CD4-positive, alpha-beta T cell treated with Interleukin-15 for 4 hours (primary cell): ENCODE measurements at regions not wholly inside any gene's neighbourhood (a gene's known extent, or its start where the extent isn't known, plus 50 kb on each side); places are given as distances from the start of the nearest gene placed in this dataset.

Experiments used
- DNase-seq: peaks from one replicate; pipeline ENCODE4 v3.0.0-alpha.2; 2020; ENCODE audit warnings: low spot score

GRCh38 chr4:30783751-30784150 lies 63.6 kb downstream of the PCDH7 start:
- no peak for DNase-seq

DNA sequence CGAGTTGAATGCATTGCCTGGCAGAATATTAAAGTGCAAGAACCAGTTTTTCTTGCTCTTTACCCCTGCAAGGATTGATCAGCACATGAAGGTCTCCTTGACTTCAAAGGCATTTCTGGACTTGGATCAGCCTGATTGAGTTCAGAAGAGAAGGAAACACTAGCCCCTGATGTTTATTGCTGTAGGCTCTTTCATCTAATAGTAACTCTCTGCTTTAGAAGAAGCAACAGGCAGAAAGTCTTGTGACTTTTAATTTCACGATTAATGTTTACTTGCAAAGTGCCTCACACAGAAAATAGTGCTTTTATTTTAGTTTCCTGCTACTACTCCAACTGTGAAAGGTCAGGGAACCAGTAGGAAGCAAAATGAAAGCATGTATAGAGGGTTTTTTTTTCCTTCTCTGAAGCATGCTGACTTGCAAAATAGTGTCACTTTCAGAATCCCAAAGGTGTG lies 69.1 kb downstream of the PCDH7 start:
- DNase-seq = no peak

DNA sequence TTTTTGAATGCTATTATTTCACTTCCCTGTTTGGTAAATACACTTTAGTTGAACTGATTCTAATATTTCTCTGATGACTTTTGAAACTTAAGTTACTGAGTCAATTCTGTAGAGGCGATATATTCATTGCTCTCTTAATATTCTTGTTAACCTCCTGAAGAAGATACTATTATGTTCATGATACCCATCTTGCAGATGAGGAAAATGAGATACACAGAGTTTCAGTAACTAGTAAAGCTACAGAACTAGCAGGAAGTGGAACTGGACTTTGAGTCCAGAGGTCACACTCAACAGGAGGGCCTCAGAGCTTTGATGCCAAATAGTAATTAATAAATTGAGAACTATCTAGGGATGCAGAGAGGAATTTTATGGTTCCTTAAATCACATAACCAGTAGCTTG lies 70.0 kb downstream of the PCDH7 start:
- no peak for DNase-seq

DNA sequence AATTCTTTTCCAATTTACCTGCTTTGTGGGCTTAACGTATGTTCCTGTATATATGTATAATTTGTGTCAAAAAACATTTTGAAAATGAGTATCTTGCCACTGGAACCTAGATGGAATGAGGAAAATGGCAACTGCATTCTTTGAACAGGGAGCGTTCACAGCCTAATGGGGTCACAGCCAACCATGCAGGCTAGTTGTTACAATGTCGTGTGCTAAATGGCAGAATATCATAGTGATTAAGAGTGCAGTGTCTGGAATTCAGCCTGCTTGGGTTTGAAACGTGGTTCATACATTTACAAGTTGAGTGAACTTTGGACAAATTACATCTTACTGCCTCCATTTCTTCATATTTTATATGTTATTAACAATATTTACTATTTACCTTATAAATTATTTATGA lies 70.8 kb downstream of the PCDH7 start:
- DNase-seq = no peak

- no peak for DNase-seq
These were observed 72.4 kb downstream of the PCDH7 start for GRCh38 chr4:30792601-30793000.

GRCh38 chr4:30801876-30802275 lies 81.7 kb downstream of the PCDH7 start:
- DNase-seq = no peak

GRCh38 chr4:30802622-30803323 lies 82.6 kb downstream of the PCDH7 start:
- no peak for DNase-seq

DNA sequence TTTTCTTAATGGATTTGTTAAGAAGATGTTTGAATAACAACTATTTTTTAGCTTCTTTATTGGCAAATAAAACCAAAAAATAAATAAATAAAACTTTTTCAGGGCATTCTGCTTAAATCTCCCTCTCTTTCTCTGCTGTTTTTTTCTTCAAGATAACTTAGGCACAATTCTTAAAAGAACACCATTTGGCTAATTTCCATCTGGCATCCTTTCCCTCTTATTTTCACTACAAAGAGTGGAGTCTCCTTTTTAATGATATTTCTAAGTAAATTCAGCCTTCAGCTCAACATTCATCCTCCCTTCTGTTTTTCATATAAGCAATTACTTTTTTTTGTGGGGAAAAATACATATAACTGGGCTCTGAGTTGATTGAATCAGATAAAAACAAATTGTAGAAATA lies 88.1 kb downstream of the PCDH7 start:
- no peak for DNase-seq

GRCh38 chr4:30811296-30811695 lies 91.1 kb downstream of the PCDH7 start:
- no peak for DNase-seq

DNA sequence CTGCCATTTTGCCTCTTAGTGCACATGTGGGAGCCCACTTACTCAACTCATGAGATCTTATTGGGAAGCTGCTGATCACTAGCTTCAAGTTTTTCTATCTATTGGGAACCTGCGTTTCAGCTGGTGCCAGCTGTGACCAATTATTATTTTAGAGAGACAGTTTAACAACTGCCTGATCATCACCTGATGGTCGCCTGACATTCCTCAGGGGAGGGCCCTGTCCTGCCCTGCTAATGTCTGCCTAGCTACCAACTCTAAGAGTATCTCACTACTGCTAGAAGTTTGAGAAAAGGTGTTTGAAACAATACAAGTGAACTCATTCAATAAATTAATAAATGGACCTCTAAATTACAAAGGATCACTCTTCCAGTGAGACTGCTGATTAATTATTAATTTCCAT lies 95.5 kb downstream of the PCDH7 start:
- no peak for DNase-seq

- no peak for DNase-seq
These were observed 97.3 kb downstream of the PCDH7 start for GRCh38 chr4:30817447-30817846.

GRCh38 chr4:30818541-30818940 lies 98.4 kb downstream of the PCDH7 start:
- DNase-seq = no peak

DNA sequence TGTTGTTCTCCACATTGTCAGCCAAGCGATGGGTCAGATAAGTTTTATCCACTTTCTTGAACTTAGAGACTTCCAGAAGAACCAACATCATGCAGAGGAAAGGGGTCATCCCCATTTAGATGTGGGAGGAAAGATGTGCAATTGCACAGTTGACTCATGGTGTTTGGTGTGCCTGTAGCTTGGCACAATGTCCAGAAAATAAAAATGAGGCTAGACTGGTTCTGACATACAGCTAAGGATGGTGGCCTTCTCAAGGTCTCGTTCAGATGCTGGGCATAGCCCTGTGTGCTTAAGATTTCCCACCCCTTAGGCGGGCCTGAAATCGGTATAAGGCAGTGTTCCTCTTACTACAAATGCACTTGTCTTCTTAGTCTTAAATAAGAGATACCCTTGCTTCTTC lies 101.1 kb downstream of the PCDH7 start:
- no peak for DNase-seq

GRCh38 chr4:30821859-30822612 lies 101.9 kb downstream of the PCDH7 start:
- DNase-seq = no peak

DNA sequence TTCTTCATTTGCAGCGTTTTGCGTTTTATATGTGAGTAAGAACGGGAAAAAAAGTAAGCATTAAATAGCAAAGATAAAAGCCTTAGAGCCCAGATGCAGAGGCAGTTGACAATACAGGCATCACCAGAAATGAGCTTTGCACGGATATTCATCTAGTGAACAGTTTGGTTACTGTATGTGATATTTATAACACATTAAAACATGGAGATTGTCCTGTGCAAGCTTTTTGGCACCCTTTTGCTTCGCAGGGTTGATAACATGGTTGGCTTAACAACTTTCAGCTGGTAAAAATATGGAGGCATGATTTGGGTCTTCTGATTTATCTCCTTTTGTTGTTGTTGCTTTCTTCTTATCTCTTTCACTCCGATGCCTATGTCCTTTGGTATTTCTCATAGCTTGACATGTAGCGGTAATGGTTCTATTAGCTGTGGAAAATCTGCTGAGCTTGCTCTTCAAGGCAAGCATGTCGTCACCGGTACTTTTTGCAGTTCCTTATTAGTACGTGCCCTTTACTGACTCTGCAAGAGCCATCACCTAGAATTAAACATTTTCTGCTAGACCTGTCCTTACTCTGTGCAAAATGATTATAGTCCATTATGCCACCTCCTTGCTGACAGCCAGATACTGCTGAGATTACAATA lies 102.9 kb downstream of the PCDH7 start:
- no peak for DNase-seq

DNA sequence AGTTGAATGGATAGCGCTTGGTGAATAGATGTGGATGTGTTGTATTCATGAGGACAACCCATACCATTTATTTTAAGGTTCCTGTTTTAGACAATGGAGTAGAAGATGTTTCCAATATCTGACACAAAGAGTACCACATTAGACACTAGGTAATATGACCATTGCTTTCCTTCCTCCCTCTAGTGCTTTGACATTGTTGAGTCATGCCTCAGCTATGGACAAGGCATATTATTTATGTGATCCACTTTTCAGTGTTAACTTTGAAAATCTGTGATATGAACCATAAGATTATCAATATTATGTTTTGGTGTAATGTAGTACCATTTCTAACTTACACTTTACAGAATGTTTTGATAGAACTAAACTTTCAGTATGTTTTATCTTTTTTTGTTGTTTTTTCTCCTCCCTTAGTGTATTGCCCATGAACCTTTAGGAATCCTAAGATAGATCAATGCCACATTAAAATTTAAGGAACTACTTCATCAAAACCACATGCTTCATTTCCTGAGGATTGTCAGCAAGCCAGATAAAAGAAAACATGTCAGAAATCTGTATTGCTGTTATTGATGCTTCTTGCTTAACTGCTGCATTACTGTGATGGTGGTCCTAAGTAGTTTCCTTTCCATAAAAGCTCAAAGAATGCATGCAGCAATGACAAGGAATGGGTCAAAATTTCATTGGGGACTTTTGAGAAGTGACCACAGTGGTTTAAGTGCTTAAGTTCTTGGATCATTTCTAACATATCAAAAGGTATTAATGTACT lies 105.0 kb downstream of the PCDH7 start:
- no peak for DNase-seq

DNA sequence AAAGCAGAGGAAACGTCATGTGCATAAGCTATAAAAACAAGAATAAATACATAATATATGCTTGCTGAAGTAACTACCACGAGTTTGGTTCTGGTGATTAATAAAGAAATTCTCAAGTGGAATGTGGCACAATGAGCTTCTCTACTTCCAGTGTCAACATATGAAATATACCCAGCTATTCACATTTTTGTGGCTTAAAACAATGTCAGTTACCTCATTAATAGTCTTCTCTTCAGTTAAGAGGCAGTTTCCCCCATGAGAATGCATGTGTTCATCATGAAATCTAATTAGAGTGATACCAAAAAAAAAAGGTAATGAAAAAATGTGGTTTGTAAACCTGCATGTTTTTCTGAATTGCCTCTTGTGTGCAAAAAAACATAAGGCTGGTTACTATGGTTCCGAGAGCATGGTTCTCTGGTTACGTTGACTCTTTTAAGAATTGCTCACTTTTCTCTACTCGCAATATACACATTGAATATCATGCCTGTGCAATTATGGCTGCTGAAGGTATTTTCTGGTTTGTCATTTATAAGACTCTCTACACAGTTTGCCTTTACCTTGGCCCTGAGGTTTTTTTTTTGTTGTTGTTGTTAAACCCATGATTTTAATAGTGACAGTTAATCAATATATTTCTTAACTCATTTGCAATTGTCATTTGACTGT lies 108.2 kb downstream of the PCDH7 start:
- DNase-seq = no peak

GRCh38 chr4:30832639-30833038 lies 112.5 kb downstream of the PCDH7 start:
- DNase-seq = no peak

GRCh38 chr4:30833206-30833605 lies 113.0 kb downstream of the PCDH7 start:
- no peak for DNase-seq

DNA sequence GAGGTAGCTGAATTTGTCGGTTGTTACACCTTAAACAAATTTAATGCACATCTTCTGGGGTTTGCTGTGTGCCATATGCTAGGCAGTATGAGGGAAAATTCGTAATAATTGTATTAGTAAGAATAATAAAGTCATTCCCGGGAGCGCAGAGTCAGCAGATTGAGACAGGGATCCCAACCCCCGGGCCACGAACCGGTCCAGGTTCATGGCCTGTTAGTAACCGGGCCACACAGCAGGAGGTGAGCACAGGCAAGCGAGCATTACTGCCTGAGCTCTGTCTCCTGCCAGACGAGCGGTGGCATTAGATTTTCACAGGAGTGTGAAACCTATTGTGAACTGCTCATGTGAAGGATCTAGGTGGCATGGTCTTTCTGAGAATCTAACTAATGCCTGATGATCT lies 114.9 kb downstream of the PCDH7 start:
- DNase-seq = no peak

GRCh38 chr4:30836231-30836630 lies 116.1 kb downstream of the PCDH7 start:
- no peak for DNase-seq

- DNase-seq = no peak
These were observed 117.0 kb downstream of the PCDH7 start for GRCh38 chr4:30837131-30837539.
